NCI-H1694 (cell line): ENCODE measurements at regions not wholly inside any gene's neighbourhood (a gene's known extent, or its start where the extent isn't known, plus 50 kb on each side); places are given as distances from the start of the nearest gene placed in this dataset.

Experiments used
- DNase-seq: peaks from one replicate; lab custom pipeline; 2025; lab: John Stamatoyannopoulos, UW

- no peak for DNase-seq
Measured at GRCh38 chr2:12795851-12796250, 79.1 kb downstream of the TRIB2 start.

- DNase-seq = no peak
Measured at GRCh38 chr2:12796657-12797056, 79.9 kb downstream of the TRIB2 start.

- DNase-seq = no peak
Measured at GRCh38 chr2:12797815-12798214, 81.1 kb downstream of the TRIB2 start.

GRCh38 chr2:12803607-12804006, 86.9 kb downstream of the TRIB2 start:
- DNase-seq = no peak

GRCh38 chr2:12804091-12804856, 87.5 kb downstream of the TRIB2 start:
- DNase-seq = no peak

GRCh38 chr2:12805033-12805432, 88.3 kb downstream of the TRIB2 start:
- DNase-seq = no peak

GRCh38 chr2:12806549-12807242, 90.0 kb downstream of the TRIB2 start:
- DNase-seq = no peak

- DNase-seq = no peak
Measured at GRCh38 chr2:12807907-12808810, 91.4 kb downstream of the TRIB2 start.

- no peak for DNase-seq
Measured at GRCh38 chr2:12809526-12809925, 92.8 kb downstream of the TRIB2 start.

- no peak for DNase-seq
Measured at GRCh38 chr2:12811916-12812315, 95.2 kb downstream of the TRIB2 start.

GRCh38 chr2:12813166-12813565, 96.4 kb downstream of the TRIB2 start:
- DNase-seq = no peak

GRCh38 chr2:12816379-12817306, 99.9 kb downstream of the TRIB2 start:
- no peak for DNase-seq

GRCh38 chr2:12817870-12818269, 101.1 kb downstream of the TRIB2 start:
- DNase-seq = no peak

GRCh38 chr2:12818416-12819102, 101.8 kb downstream of the TRIB2 start:
- no peak for DNase-seq

GRCh38 chr2:12819103-12819475, 102.4 kb downstream of the TRIB2 start:
- DNase-seq = no peak

- DNase-seq = no peak
Measured at GRCh38 chr2:12819721-12820120, 103.0 kb downstream of the TRIB2 start.

GRCh38 chr2:12821656-12822055, 104.9 kb downstream of the TRIB2 start:
- no peak for DNase-seq

- DNase-seq = no peak
Measured at GRCh38 chr2:12824351-12824777, 107.6 kb downstream of the TRIB2 start.

GRCh38 chr2:12824778-12825379, 108.1 kb downstream of the TRIB2 start:
- no peak for DNase-seq

- no peak for DNase-seq
Measured at GRCh38 chr2:12826781-12827180, 110.0 kb downstream of the TRIB2 start.
